CD4-positive, alpha-beta T cell treated with Interleukin-15 for 1 hour (primary cell): ENCODE measurements at regions not wholly inside any gene's neighbourhood (a gene's known extent, or its start where the extent isn't known, plus 50 kb on each side); places are given as distances from the start of the nearest gene placed in this dataset.

ENCODE experiments used
- DNase-seq: peaks from one replicate; pipeline ENCODE4 v3.0.0-alpha.2; 2020

DNA sequence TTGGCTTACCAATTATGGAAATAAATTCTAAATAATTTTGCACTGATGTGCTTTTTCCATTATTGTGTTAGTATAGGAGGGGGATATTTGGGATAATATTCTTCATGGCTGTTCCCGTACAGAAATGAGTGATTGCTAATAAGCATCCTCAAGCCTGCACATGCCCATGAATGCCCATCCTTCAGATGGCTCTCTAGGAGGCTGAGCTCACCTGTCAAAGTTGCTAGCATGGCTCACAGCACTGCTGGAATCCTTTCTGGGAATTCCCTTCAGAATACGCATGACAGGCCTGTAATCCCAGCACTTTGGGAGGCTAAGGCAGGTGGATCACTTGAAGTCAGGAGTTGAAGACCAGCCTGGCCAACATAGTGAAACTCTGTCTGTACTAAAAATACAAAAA, 124.1 kb downstream of the NXNL2 start:
- no peak for DNase-seq

- DNase-seq, result no peak
Measured at GRCh38 chr9:88660611-88661010, 125.6 kb downstream of the NXNL2 start.

DNA sequence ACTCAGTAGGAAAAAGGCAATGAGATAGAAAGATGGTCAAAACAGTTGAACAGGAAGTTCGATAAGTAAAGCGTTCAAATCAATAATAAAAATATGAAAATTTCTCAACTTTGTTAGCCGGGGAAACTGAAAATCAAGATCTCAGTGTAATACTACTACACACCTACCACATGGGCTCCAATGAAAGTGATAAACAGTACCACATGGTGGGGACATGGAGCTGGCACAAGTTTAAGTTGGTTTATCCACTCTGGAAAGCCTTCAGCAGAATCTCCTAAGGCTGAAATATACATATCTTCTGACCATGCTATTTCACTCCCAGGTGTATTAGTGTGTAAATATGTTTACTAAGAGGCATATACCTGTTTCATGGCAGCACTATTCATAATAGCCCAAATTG, 126.8 kb downstream of the NXNL2 start:
- DNase-seq, result no peak

- no peak for DNase-seq
Measured at GRCh38 chr9:88663771-88664419, 128.9 kb downstream of the NXNL2 start.

DNA sequence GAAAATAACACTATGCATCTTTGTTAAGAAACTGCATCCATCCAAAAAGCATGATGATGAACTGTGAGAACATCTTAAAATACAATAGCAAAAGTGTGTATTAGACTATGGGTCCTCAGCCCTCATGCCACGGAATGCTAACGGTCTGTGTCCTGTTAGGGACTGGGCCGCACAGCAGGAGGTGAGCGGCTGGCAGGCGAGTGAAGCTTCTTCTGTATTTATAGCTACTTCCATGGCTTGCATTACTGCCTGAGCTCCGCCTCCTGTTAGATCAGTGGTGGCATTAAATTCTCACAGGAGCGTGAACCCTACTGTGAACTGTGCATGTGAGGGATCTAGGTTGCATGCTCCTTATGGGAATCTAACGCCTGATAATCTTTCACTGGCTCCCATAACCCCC, 129.8 kb downstream of the NXNL2 start:
- DNase-seq, result no peak

DNA sequence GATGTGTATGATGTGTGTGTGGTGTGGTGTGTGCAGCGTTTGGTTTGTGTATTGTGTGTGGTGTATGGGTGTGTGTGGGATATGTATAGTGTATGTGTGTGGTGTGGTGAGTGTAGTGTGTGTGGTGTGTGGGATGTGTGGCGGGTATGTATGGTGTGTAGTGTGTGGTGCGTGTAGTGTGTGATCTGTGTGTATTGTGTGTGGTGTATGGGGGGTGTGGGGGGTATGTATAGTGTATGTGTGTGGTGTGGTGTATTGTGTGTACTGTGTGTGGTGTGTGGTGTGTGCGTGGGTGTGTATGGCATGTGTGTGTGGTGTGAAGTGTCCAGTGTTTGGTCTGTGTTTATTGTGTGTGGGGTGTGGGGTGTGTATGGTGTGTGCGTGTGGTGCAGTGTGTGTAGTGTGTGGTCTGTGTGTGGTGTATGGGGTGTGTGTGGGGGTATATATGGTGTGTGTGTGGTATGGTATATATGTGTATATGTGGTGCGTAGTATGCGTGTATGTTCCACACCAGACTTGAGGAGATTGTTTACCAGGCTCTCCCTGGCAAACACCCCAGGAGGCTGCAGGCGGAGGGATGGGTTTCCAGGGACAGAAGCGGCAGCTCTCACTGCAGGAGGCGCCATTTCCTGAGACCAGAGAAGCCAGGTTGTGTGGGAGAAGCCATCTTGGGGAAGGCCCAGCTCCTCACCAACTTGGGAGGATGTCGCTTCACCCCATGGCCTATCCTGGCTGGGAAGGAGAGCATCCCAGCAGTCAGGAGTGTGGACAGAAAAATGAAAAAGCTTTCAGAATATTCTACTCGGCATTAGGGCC, 138.1 kb downstream of the NXNL2 start:
- no peak for DNase-seq

- DNase-seq, result no peak
Measured at GRCh38 chr9:88673886-88674285, 138.9 kb downstream of the NXNL2 start.

- DNase-seq, result no peak
Measured at GRCh38 chr9:88676644-88677043, 141.7 kb downstream of the NXNL2 start.

DNA sequence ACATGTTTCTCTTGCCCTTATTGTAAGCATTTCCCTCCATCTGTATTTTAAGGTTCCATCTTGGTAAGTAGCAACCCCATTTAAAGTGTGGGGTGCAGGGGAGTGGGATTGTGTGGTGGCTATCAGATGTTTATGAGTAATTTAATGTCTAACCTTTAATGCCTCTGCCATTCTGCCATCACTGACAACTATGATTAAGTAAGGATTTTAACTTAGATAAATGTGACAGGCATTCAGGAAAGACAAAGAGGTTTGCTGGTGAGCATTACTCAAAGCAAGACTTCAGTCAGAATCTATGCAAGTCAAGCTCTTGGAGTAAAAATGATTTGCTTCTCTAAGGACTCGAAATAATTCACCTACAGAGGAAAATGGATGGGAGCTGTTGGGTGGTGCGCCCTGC, 143.0 kb downstream of the NXNL2 start:
- no peak for DNase-seq

DNA sequence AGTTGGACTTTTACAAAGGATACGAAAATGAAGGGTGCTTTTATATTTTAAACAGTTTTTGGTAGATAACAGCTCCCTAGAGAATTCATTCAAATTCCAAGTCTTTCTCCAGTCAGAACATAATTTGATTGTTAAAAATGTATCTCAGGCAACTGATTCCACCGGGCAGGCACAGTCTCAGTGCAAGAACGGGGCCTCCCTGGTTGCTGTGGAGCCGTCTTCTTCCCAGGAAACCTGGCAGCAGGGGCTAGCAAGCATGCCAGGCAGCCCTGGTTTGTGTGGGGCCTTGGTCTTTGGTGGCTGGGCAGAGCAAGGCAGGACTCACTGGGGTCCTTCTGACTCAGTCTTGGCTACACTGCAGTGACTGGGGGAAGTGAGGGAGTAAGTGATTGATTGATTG, 143.5 kb downstream of the NXNL2 start:
- DNase-seq, result no peak

DNA sequence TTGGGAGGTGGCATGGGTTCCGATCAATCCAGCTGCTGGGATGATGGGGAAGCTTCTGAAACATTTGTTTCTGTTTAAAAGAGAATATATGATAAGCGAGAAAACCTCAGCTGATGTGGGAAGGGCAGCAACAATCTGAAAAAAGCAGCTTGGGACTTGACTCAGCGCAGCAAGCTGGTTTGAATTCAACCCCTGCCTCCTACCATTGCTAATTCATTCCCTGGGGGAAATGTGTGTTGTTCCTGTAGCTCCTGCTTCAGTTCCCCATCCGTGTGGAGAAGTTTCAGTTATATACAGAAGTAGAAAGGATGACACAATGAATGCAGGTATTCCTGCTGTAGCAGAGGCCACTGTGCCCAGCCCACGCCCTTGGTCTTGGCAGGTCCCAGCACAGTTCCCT, 145.1 kb downstream of the NXNL2 start:
- no peak for DNase-seq

GRCh38 chr9:88680505-88681160, 145.7 kb downstream of the NXNL2 start:
- DNase-seq, result no peak

GRCh38 chr9:88681434-88681833, 146.5 kb downstream of the NXNL2 start:
- DNase-seq, result no peak

GRCh38 chr9:88682431-88682831, 147.5 kb downstream of the NXNL2 start:
- no peak for DNase-seq

DNA sequence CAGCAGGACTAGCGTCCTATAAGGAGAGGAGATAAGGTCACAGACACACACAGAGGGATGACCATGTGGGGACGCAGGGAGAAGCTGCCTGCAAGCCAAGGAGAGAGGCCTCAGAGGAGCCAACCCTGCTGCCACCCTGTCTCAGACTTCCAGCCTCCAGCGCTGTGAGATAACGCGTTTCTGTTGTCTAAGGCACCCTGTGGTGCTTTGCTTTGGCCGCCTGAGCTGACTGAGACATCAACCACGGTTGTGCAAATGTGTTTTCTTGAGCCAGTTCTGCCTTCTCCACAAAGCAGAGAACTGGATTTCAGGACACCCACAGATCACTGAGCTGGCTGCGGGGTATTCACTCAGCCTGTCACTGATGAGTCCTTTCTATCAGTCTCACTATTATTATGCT, 149.1 kb downstream of the NXNL2 start:
- DNase-seq, result no peak

GRCh38 chr9:88684845-88685244, 149.9 kb downstream of the NXNL2 start:
- DNase-seq, result no peak

- DNase-seq, result no peak
Measured at GRCh38 chr9:88685966-88686365, 151.0 kb downstream of the NXNL2 start.

- no peak for DNase-seq
Measured at GRCh38 chr9:88689509-88690298, 154.7 kb downstream of the NXNL2 start.

DNA sequence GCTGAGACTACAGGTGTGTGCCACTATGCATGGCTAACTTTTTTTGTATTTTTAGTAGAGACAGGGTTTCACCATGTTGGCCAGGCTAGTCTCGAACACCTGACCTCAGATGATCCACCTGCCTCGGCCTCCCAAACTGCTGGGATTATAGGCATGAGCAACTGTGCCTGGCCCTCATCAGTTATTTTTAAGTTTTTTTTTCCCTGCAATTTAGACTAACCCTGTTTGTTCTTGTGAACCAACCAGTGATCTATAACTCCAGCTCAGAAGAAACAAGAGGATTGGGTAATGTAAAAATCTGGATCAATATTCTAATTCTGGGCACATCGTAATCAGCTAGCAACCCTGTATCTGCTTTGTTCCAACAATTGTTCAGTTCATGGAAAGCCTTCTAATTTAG, 155.7 kb downstream of the NXNL2 start:
- DNase-seq, result no peak

GRCh38 chr9:88691091-88691490, 156.1 kb downstream of the NXNL2 start:
- DNase-seq, result no peak

- no peak for DNase-seq
Measured at GRCh38 chr9:88691811-88692210, 156.8 kb downstream of the NXNL2 start.

DNA sequence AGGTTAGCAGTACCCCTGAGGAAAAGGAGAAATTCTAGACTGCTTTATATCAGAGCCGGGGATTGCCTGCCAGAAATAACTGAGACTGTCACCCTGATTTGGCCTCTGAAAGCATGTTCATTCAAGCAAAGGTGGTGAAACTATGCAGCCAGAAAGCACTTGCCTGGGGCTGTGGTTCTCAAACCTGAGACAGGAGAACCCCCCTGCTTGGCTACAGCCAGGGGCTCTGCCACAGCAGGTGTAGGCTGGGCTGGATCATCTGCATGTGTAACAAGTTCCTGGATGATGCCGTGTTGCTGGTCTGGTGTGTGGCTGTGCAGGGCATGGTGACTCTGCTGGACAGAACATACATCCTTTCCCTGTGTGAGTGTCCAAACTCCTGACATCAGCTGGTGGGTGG, 157.8 kb downstream of the NXNL2 start:
- no peak for DNase-seq

GRCh38 chr9:88694625-88695024, 159.6 kb downstream of the NXNL2 start:
- no peak for DNase-seq
